DOHH2 (cell line): ENCODE measurements at regions not wholly inside any gene's neighbourhood (a gene's known extent, or its start where the extent isn't known, plus 50 kb on each side); places are given as distances from the start of the nearest gene placed in this dataset.

Experiments
- EZH2phosphoT487 ChIP-seq: fragments of 200-600 bp; sonication (generic); IDR thresholded peaks from 2 replicates; pipeline ENCODE4 v1.6.1; 2017; ENCODE audit warnings: borderline replicate concordance, mild to moderate bottlenecking, antibody characterized with exemption, low read length, moderate library complexity, mixed read lengths
- TF ChIP-seq, protein P1 (sequence below): fragments of 200-600 bp; sonication (generic); IDR thresholded peaks from one replicate; pipeline ENCODE4 v1.5.1; 2014; ENCODE audit warnings: antibody characterized with exemption, mild to moderate bottlenecking, low read depth, low read length; ENCODE audit not compliant: poor library complexity, severe bottlenecking

DNA sequence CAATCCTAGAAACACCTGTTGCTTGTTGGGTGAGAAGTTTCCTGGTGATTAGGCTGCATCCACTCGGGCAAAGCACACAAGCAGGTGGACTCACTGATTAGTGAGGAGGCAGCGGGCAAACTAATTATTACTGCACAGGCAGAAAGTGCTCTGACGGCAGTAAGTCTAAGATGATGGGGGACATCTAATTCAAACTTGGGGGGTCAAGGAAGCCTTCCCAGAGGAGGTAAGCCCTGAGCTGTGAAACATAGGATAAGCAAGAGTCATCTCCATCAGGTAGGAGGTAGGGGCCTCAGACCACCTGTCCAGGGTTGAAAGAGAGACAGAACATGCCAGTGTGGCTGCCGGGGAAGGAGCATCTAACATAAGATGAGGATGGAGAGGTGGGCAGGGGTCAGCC lies 1578.4 kb upstream of the TMEM132C start:
- TF ChIP-seq, protein P1, sequence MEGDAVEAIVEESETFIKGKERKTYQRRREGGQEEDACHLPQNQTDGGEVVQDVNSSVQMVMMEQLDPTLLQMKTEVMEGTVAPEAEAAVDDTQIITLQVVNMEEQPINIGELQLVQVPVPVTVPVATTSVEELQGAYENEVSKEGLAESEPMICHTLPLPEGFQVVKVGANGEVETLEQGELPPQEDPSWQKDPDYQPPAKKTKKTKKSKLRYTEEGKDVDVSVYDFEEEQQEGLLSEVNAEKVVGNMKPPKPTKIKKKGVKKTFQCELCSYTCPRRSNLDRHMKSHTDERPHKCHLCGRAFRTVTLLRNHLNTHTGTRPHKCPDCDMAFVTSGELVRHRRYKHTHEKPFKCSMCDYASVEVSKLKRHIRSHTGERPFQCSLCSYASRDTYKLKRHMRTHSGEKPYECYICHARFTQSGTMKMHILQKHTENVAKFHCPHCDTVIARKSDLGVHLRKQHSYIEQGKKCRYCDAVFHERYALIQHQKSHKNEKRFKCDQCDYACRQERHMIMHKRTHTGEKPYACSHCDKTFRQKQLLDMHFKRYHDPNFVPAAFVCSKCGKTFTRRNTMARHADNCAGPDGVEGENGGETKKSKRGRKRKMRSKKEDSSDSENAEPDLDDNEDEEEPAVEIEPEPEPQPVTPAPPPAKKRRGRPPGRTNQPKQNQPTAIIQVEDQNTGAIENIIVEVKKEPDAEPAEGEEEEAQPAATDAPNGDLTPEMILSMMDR, result no peak
- TF ChIP-seq EZH2phosphoT487, result no peak
